ENCODE measurements at regions not wholly inside any gene's neighbourhood (a gene's known extent, or its start where the extent isn't known, plus 50 kb on each side); places are given as distances from the start of the nearest gene placed in this dataset.
"Not testable (repeated sequence)": the region's sequence is repeated elsewhere in the genome, so short reads cannot be mapped to it uniquely, and the experiment has no call there.

DNA sequence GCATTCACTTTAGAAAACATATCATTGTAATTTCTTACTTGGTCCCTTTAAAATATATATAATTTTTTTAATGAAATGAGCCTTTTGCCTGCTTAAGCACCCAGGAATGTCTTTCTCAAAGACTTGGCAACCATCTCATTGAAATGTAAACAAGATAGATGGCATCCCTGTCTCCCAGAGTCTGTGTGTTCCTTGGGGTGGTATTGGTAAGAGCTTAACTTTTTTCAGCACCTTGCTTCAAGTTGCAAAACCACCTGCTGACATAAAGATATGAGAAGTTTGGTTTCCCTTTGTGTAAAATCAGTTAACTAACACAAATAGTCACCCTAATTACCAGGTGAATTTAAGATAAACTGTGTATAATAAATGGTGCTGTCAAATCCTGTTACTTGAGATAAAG lies 266.9 kb downstream of the DSC3 start:
- intact Hi-C loops (cut with micrococcal nuclease) = no loop called here
- no peaks in the 10 kb centered on the region for H3K4me1 ChIP-seq (ENCODE audit: control insufficient read depth in 2 of 2, insufficient read depth in 2 of 2, low read length in 2 of 2)
- DNase-seq (no peak), ATAC-seq (ENCODE audit: low read depth) (no peak)
- no peaks in the 10 kb centered on the region for H3K79me2 ChIP-seq (ENCODE audit: control insufficient read depth, insufficient read depth, low read length)
- Mint-ChIP-seq H3K4me3 (no peak overlapping the region), H3K9me3 (ENCODE audit: insufficient read depth) (peaks cover 3% of the 10 kb centered on the region), H3K27ac (no peak overlapping the region), H3K27me3 (no peaks in the 10 kb centered on the region), H3K4me1 (no peaks in the 10 kb centered on the region)
- ChIA-PET CTCF (no interaction called here), POLR2A (no interaction called here)
- H3K27ac ChIP-seq (ENCODE audit: low read length in 2 of 2) = no peak overlapping the region
- no peaks in the 10 kb centered on the region for H3K9me3 ChIP-seq (ENCODE audit: control extremely low read depth in 1 of 3, control insufficient read depth in 2 of 3, insufficient read depth in 1 of 3, low read length in 2 of 3)
- no peaks in the 10 kb centered on the region for H4K20me1 ChIP-seq (ENCODE audit: control insufficient read depth, insufficient read depth, low read length, poor library complexity, severe bottlenecking)
- TF ChIP-seq, protein P1, sequence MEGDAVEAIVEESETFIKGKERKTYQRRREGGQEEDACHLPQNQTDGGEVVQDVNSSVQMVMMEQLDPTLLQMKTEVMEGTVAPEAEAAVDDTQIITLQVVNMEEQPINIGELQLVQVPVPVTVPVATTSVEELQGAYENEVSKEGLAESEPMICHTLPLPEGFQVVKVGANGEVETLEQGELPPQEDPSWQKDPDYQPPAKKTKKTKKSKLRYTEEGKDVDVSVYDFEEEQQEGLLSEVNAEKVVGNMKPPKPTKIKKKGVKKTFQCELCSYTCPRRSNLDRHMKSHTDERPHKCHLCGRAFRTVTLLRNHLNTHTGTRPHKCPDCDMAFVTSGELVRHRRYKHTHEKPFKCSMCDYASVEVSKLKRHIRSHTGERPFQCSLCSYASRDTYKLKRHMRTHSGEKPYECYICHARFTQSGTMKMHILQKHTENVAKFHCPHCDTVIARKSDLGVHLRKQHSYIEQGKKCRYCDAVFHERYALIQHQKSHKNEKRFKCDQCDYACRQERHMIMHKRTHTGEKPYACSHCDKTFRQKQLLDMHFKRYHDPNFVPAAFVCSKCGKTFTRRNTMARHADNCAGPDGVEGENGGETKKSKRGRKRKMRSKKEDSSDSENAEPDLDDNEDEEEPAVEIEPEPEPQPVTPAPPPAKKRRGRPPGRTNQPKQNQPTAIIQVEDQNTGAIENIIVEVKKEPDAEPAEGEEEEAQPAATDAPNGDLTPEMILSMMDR (IDR thresholded peaks at IDR 0.05) = no peak
- TF ChIP-seq EZH2 (IDR thresholded peaks at IDR 0.05; ENCODE audit: borderline replicate concordance, insufficient read depth, low read depth, low read length, poor library complexity, severe bottlenecking) = no peak
- H3K9ac ChIP-seq (ENCODE audit: low read length) = no peak overlapping the region
- no peak overlapping the region for H3K4me2 ChIP-seq (replicated peaks; ENCODE audit: low read depth, low read length, poor library complexity, severe bottlenecking)
- H3K27me3 ChIP-seq (replicated peaks in 1 of 4; ENCODE audit: control extremely low read depth in 1 of 4, control insufficient read depth in 3 of 4, insufficient read depth in 4 of 4, low read length in 3 of 4) = no peaks in the 10 kb centered on the region
- no peak overlapping the region for H2AFZ ChIP-seq (ENCODE audit: insufficient read depth, low read depth, low read length, poor library complexity, severe bottlenecking)
- H3K4me3 ChIP-seq (ENCODE audit: control extremely low read depth in 1 of 5, extremely low read depth in 1 of 5, insufficient read depth in 1 of 5, low read depth in 2 of 5, low read length in 4 of 5) = no peak overlapping the region
- H3K36me3 ChIP-seq (replicated peaks in 1 of 2; ENCODE audit: control extremely low read depth in 1 of 2, control insufficient read depth in 1 of 2, extremely low read depth in 1 of 2, insufficient read depth in 2 of 2, low read length in 1 of 2) = no peaks in the 10 kb centered on the region

DNA sequence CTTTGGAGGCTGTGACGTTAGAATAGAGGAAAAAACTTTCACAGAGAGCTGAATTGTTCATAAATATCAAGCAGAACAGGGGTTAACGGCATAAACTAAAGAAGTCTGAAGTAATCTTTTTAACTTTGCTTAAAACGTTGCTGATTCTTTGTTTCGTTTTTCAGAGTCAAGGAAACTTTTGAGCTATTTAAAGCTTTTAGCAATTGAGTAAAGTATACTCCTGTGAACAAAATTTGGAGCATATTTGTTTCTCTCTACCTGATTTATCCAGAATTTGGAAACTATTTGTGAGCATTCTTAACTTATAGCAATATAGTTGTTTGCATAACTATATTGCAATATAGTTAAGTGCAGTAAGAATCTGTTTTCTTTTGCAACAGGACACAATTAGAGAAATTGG lies 270.4 kb downstream of the DSC3 start:
- H3K4me1 ChIP-seq (ENCODE audit: control insufficient read depth in 2 of 2, insufficient read depth in 2 of 2, low read length in 2 of 2); H3K4me3 Mint-ChIP-seq; ATAC-seq (ENCODE audit: low read depth); H3K27ac Mint-ChIP-seq; CTCF ChIA-PET; H3K4me1 Mint-ChIP-seq; H3K9me3 Mint-ChIP-seq (ENCODE audit: insufficient read depth); H2AFZ ChIP-seq (ENCODE audit: insufficient read depth, low read depth, low read length, poor library complexity, severe bottlenecking); H4K20me1 ChIP-seq (ENCODE audit: control insufficient read depth, insufficient read depth, low read length, poor library complexity, severe bottlenecking); H3K9me3 ChIP-seq (ENCODE audit: control extremely low read depth in 1 of 3, control insufficient read depth in 2 of 3, insufficient read depth in 1 of 3, low read length in 2 of 3); POLR2A ChIA-PET; H3K9ac ChIP-seq (ENCODE audit: low read length); H3K4me2 ChIP-seq (replicated peaks; ENCODE audit: low read depth, low read length, poor library complexity, severe bottlenecking); H3K27me3 Mint-ChIP-seq; intact Hi-C loops (cut with micrococcal nuclease); H3K36me3 ChIP-seq (replicated peaks in 1 of 2; ENCODE audit: control extremely low read depth in 1 of 2, control insufficient read depth in 1 of 2, extremely low read depth in 1 of 2, insufficient read depth in 2 of 2, low read length in 1 of 2); H3K27me3 ChIP-seq (replicated peaks in 1 of 4; ENCODE audit: control extremely low read depth in 1 of 4, control insufficient read depth in 3 of 4, insufficient read depth in 4 of 4, low read length in 3 of 4); H3K4me3 ChIP-seq (ENCODE audit: control extremely low read depth in 1 of 5, extremely low read depth in 1 of 5, insufficient read depth in 1 of 5, low read depth in 2 of 5, low read length in 4 of 5); H3K27ac ChIP-seq (ENCODE audit: low read length in 2 of 2); H3K79me2 ChIP-seq (ENCODE audit: control insufficient read depth, insufficient read depth, low read length): not testable (repeated sequence)
- no CpG with 5 or more reads among the region's 4 CpGs for WGBS (ENCODE audit: insufficient coverage)
- peak; percentile 7 for DNase-seq

Data from B cell (primary cell).